Mesenchymal stem cell (in vitro differentiated cells and primary cell): ENCODE measurements at regions not wholly inside any gene's neighbourhood (a gene's known extent, or its start where the extent isn't known, plus 50 kb on each side); places are given as distances from the start of the nearest gene placed in this dataset.
"Not testable (repeated sequence)": the region's sequence is repeated elsewhere in the genome, so short reads cannot be mapped to it uniquely, and the experiment has no call there.

ENCODE experiments used
- DNase-seq: peaks from one replicate; pipeline ENCODE4 v3.0.0-alpha.2; 2013
- H2AFZ ChIP-seq: one replicate; pipeline ENCODE4 v1.6.1; 2013; ENCODE audit warnings: low read depth, mild to moderate bottlenecking, control low read depth, inconsistent platforms, low read length, moderate library complexity
- H2AK5ac ChIP-seq: 2 replicates; pipeline ENCODE4 v1.6.1; 2013; ENCODE audit warnings: low read length, moderate library complexity, mild to moderate bottlenecking, inconsistent platforms; ENCODE audit not compliant: severe bottlenecking
- H2BK120ac ChIP-seq: one replicate; pipeline ENCODE4 v1.6.1; 2013; ENCODE audit warnings: low read depth, mild to moderate bottlenecking, inconsistent platforms, low read length, moderate library complexity
- H2BK12ac ChIP-seq, 2 experiments: one replicate each; pipeline ENCODE4 v1.6.1; 2013; ENCODE audit warnings: inconsistent platforms in 2 of 2, low read length in 2 of 2, mild to moderate bottlenecking in 2 of 2, moderate library complexity in 2 of 2, control low read depth in 1 of 2
- H2BK15ac ChIP-seq: one replicate; pipeline ENCODE4 v1.6.1; 2013; ENCODE audit warnings: mild to moderate bottlenecking, low read depth, inconsistent platforms; ENCODE audit not compliant: poor library complexity, severe bottlenecking
- H2BK5ac ChIP-seq: 2 replicates; pipeline ENCODE4 v1.6.1; 2013; ENCODE audit warnings: low read depth, mild to moderate bottlenecking, low read length, control low read depth, inconsistent platforms; ENCODE audit not compliant: poor library complexity, severe bottlenecking
- H3K14ac ChIP-seq, 2 experiments: one replicate each; pipeline ENCODE4 v1.6.1; 2013; ENCODE audit warnings: inconsistent platforms in 2 of 2, low read length in 2 of 2, control low read depth in 1 of 2, mild to moderate bottlenecking in 1 of 2, moderate library complexity in 1 of 2
- H3K18ac ChIP-seq, 2 experiments: one replicate each; pipeline ENCODE4 v1.6.1; 2013; ENCODE audit warnings: inconsistent platforms in 2 of 2, low read length in 2 of 2, control low read depth in 1 of 2, low read depth in 1 of 2, mild to moderate bottlenecking in 1 of 2
- H3K23ac ChIP-seq, 2 experiments: one replicate each; pipeline ENCODE4 v1.6.1; 2013; ENCODE audit warnings: inconsistent platforms in 2 of 2, low read length in 2 of 2, mild to moderate bottlenecking in 2 of 2, moderate library complexity in 2 of 2, control low read depth in 1 of 2
- H3K27ac ChIP-seq: 2 replicates; pipeline ENCODE4 v1.5.1; 2013; ENCODE audit warnings: mild to moderate bottlenecking, moderate library complexity, low read length, control low read depth, inconsistent platforms; ENCODE audit not compliant: poor library complexity, severe bottlenecking
- H3K27me3 ChIP-seq, 2 experiments: 2 replicates each; pipeline versions ENCODE4 v1.6.1 to v1.7.0; 2013; ENCODE audit warnings: low read length in 2 of 2, mild to moderate bottlenecking in 2 of 2, moderate library complexity in 2 of 2, control low read depth in 1 of 2, inconsistent platforms in 1 of 2; ENCODE audit not compliant: control insufficient read depth in 1 of 2, insufficient read depth in 1 of 2
- H3K36me3 ChIP-seq, 2 experiments: 2 replicates each; pipeline versions ENCODE4 v1.6.1 to v1.7.0; 2013; ENCODE audit warnings: low read length in 2 of 2, control low read depth in 1 of 2, inconsistent platforms in 1 of 2, low read depth in 1 of 2, mild to moderate bottlenecking in 1 of 2; ENCODE audit not compliant: insufficient read depth in 2 of 2, control insufficient read depth in 1 of 2
- H3K4ac ChIP-seq, 2 experiments: one replicate each; pipeline ENCODE4 v1.6.1; 2013; ENCODE audit warnings: inconsistent platforms in 2 of 2, low read length in 2 of 2, mild to moderate bottlenecking in 2 of 2, moderate library complexity in 2 of 2, control low read depth in 1 of 2, low read depth in 1 of 2
- H3K4me1 ChIP-seq: 2 replicates; pipeline ENCODE4 v1.6.1; 2013; ENCODE audit warnings: low read depth, low read length, control low read depth; ENCODE audit not compliant: control insufficient read depth, insufficient read depth
- H3K4me2 ChIP-seq: 2 replicates; pipeline ENCODE4 v1.6.1; 2013; ENCODE audit warnings: low read length, mild to moderate bottlenecking, inconsistent platforms; ENCODE audit not compliant: poor library complexity, severe bottlenecking
- H3K4me3 ChIP-seq, 2 experiments: 2 replicates each; pipeline versions ENCODE4 v1.5.1 to v1.7.0; 2013; ENCODE audit warnings: low read length in 2 of 2, mild to moderate bottlenecking in 2 of 2, control low read depth in 1 of 2, low read depth in 1 of 2; ENCODE audit not compliant: insufficient read depth in 1 of 2
- H3K79me1 ChIP-seq: replicated peaks from 2 replicates; pipeline ENCODE4 v1.6.1; 2013; ENCODE audit warnings: mild to moderate bottlenecking, control low read depth, low read length, inconsistent platforms; ENCODE audit not compliant: poor library complexity, severe bottlenecking
- H3K9ac ChIP-seq: 2 replicates; pipeline ENCODE4 v1.7.0; 2013; ENCODE audit warnings: mild to moderate bottlenecking, low read length, moderate library complexity
- H3K9me3 ChIP-seq: 2 replicates; pipeline ENCODE4 v1.7.0; 2013; ENCODE audit warnings: mild to moderate bottlenecking, low read length; ENCODE audit not compliant: control insufficient read depth
- H4K8ac ChIP-seq: one replicate; pipeline ENCODE4 v1.6.1; 2013; ENCODE audit warnings: inconsistent platforms, mild to moderate bottlenecking, low read length, moderate library complexity
- H4K91ac ChIP-seq: one replicate; pipeline ENCODE4 v1.6.1; 2013; ENCODE audit warnings: mild to moderate bottlenecking, low read length, inconsistent platforms
- WGBS: methylation state at CpG from one replicate; pipeline ENCODE4 v1.1.7; 2013; ENCODE audit warnings: mixed read lengths; 5-methylcytosine and 5-hydroxymethylcytosine counted together

DNA sequence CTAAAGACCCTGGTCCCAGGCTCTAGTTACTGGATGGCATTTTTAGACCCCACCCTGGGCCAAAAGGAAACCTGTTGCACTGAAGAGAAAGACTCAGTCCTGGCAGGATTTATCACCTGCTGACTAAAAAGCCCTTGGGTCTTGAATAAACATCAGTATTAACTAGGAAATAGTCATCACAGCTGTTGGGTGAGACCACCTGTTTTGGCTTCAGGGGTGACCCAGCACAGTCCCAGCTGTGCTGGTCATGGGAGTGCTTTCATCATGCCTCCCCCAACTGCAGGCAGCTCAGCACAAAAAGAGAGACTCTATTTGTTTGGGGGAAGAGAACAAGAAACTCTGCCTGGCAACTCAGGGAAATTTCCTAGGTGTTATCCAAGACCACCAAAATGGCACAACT lies 903.2 kb downstream of the C4orf33 start:
- Histone ChIP-seq H3K14ac (no peak overlapping the region), H2AFZ (no peak overlapping the region), H3K9ac (no peak overlapping the region), H3K18ac (no peak overlapping the region), H3K27me3 (no peaks in the 10 kb centered on the region), H2BK5ac (no peak overlapping the region), H4K91ac (no peak overlapping the region), H2BK12ac (no peak overlapping the region), H2BK15ac (no peak overlapping the region), H2BK120ac (no peak overlapping the region), H3K27ac (no peak overlapping the region), H3K79me1 (no peaks in the 10 kb centered on the region), H3K4me1 (no peaks in the 10 kb centered on the region), H3K4me3 (no peak overlapping the region), H3K36me3 (no peaks in the 10 kb centered on the region), H3K9me3 (peaks cover 8% of the 10 kb centered on the region), H2AK5ac (no peak overlapping the region), H4K8ac (no peak overlapping the region), H3K4ac (no peak overlapping the region), H3K4me2 (no peak overlapping the region), H3K23ac (no peak overlapping the region)
- no peak for DNase-seq

DNA sequence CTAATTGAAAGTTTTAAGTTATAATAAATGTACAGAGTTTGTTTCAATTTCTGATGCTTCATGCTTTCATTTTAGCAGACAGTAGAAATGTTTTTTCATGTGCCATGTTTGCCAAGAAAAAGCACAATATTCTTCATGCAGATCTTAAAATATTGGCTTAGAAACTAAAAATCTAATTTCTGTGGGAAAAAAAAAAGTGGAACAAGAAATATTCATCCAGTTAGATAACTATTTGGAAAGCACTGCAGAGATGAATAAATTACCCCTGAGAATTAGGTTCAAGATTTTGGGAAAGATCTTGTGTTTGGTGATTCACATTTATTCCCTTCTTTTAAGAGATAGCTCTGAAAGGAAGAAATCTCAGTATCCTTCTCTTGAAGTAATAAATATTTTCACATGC lies 912.5 kb downstream of the C4orf33 start:
- no peaks in the 10 kb centered on the region for H3K79me1 ChIP-seq
- no peaks in the 10 kb centered on the region for H3K9me3 ChIP-seq
- H2BK15ac ChIP-seq, result no peak overlapping the region
- H2BK120ac ChIP-seq, result no peak overlapping the region
- no peak overlapping the region for H2AFZ ChIP-seq
- no peaks in the 10 kb centered on the region for H3K36me3 ChIP-seq
- no peak overlapping the region for H3K23ac ChIP-seq
- H2BK12ac ChIP-seq, result no peak overlapping the region
- H3K4me3 ChIP-seq, result no peak overlapping the region
- H3K9ac ChIP-seq, result no peak overlapping the region
- H4K8ac ChIP-seq, result no peak overlapping the region
- no peak overlapping the region for H3K4ac ChIP-seq
- H3K27ac ChIP-seq, result no peak overlapping the region
- no peak overlapping the region for H3K18ac ChIP-seq
- no peak overlapping the region for H2BK5ac ChIP-seq
- H4K91ac ChIP-seq, result no peak overlapping the region
- no peak overlapping the region for H3K4me2 ChIP-seq
- DNase-seq, result no peak
- no peak overlapping the region for H3K14ac ChIP-seq
- H2AK5ac ChIP-seq, result no peak overlapping the region
- H3K27me3 ChIP-seq, result no peaks in the 10 kb centered on the region
- no peaks in the 10 kb centered on the region for H3K4me1 ChIP-seq

DNA sequence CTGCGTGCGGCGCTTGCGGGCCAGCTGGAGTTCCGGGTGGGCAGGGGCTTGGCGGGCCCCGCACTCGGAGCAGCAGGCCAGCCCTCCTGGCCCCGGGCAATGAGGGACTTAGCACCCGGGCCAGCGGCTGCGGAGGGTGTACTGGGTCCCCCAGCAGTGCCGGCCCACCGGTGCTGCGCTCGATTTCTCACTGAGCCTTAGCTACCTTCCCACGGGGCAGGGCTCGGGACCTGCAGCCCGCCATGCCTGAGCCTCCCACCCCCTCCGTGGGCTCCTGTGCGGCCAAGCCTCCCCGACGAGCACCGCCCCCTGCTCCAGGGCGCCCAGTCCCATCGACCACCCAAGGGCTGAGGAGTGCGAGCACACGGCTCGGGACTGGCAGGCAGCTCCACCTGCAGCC lies 916.9 kb downstream of the C4orf33 start:
- not testable (repeated sequence) for H2AK5ac ChIP-seq, H3K9me3 ChIP-seq, H3K9ac ChIP-seq, H3K4ac ChIP-seq, H2AFZ ChIP-seq, H4K8ac ChIP-seq, H2BK15ac ChIP-seq, H3K18ac ChIP-seq, H3K27me3 ChIP-seq, H2BK120ac ChIP-seq, H3K23ac ChIP-seq, H2BK12ac ChIP-seq, H3K4me2 ChIP-seq, H3K4me3 ChIP-seq, H3K14ac ChIP-seq, H4K91ac ChIP-seq, H3K27ac ChIP-seq, H3K36me3 ChIP-seq, DNase-seq, H2BK5ac ChIP-seq, H3K4me1 ChIP-seq, H3K79me1 ChIP-seq
- 97% methylated on average over 29 of the region's 29 CpGs for WGBS

DNA sequence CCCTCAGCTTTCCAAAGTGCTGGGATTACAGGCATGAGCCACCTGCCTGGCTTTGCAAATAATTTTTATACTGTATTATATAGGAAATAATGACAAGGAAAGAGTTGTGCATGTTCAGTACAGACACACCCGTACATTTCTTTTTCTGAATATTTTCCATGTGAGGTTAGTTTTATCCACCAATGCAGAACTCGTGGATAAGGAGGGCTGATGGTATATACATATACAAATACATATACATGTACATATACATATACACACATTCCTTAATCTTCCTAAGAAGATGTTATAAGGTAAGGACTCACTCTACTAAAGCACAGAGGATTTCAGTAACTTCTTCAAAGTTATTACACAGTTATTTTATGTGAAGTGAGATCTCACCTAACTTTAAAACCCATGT lies 925.8 kb downstream of the C4orf33 start:
- no peak overlapping the region for H3K23ac ChIP-seq
- no peak overlapping the region for H3K4me2 ChIP-seq
- H3K27me3 ChIP-seq, result no peaks in the 10 kb centered on the region
- H2AK5ac ChIP-seq, result no peak overlapping the region
- no peaks in the 10 kb centered on the region for H3K79me1 ChIP-seq
- H3K9me3 ChIP-seq, result no peaks in the 10 kb centered on the region
- H2AFZ ChIP-seq, result no peak overlapping the region
- no peak overlapping the region for H4K91ac ChIP-seq
- H3K9ac ChIP-seq, result no peak overlapping the region
- no peak for DNase-seq
- WGBS, result no CpG with 5 or more reads among the region's 2 CpGs
- H2BK120ac ChIP-seq, result no peak overlapping the region
- no peak overlapping the region for H2BK12ac ChIP-seq
- no peak overlapping the region for H3K14ac ChIP-seq
- H4K8ac ChIP-seq, result no peak overlapping the region
- no peak overlapping the region for H3K27ac ChIP-seq
- no peaks in the 10 kb centered on the region for H3K36me3 ChIP-seq
- no peak overlapping the region for H2BK15ac ChIP-seq
- no peak overlapping the region for H3K18ac ChIP-seq
- H2BK5ac ChIP-seq, result no peak overlapping the region
- H3K4ac ChIP-seq, result no peak overlapping the region
- H3K4me3 ChIP-seq, result no peak overlapping the region
- no peaks in the 10 kb centered on the region for H3K4me1 ChIP-seq
